ENCODE measurements at regions not wholly inside any gene's neighbourhood (a gene's known extent, or its start where the extent isn't known, plus 50 kb on each side); places are given as distances from the start of the nearest gene placed in this dataset.

GRCh38 chr6:56838965-56839364, 115.9 kb upstream of the BEND6 start:
- no peak for FAIRE-seq
- DNase-seq (ENCODE audit: insufficient read length, low spot score), result no peak
- TF ChIP-seq, protein P1, sequence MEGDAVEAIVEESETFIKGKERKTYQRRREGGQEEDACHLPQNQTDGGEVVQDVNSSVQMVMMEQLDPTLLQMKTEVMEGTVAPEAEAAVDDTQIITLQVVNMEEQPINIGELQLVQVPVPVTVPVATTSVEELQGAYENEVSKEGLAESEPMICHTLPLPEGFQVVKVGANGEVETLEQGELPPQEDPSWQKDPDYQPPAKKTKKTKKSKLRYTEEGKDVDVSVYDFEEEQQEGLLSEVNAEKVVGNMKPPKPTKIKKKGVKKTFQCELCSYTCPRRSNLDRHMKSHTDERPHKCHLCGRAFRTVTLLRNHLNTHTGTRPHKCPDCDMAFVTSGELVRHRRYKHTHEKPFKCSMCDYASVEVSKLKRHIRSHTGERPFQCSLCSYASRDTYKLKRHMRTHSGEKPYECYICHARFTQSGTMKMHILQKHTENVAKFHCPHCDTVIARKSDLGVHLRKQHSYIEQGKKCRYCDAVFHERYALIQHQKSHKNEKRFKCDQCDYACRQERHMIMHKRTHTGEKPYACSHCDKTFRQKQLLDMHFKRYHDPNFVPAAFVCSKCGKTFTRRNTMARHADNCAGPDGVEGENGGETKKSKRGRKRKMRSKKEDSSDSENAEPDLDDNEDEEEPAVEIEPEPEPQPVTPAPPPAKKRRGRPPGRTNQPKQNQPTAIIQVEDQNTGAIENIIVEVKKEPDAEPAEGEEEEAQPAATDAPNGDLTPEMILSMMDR (IDR thresholded peaks at IDR 0.05; ENCODE audit: insufficient read depth, missing control alignments), result no peak

DNA sequence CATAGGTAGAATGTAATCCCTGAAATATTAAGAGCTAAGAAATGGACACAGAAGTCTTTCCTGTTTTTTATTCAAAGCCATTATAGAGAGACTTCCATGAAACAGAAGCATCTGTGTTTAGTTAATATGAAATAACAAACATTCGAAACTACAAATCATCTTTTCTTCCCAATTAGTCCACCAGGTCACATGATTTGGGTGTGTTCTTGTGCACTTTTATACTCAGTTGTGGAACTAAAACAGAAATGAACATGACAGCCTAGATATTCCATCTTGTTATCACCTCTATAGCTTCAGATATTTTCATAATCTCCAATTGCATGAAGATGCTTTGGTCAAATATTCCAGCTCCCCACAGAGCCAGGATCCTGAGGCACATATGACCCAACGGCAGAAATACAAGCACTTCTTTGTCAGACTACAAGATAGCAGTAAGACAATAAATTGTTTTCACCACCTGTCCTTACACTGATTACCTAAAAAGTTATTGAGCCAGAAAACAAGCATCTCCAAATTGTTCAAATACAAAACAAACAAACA, 116.8 kb upstream of the BEND6 start:
- TF ChIP-seq, protein P1 (IDR thresholded peaks at IDR 0.05; ENCODE audit: insufficient read depth, missing control alignments), result no peak
- FAIRE-seq, result no peak

DNA sequence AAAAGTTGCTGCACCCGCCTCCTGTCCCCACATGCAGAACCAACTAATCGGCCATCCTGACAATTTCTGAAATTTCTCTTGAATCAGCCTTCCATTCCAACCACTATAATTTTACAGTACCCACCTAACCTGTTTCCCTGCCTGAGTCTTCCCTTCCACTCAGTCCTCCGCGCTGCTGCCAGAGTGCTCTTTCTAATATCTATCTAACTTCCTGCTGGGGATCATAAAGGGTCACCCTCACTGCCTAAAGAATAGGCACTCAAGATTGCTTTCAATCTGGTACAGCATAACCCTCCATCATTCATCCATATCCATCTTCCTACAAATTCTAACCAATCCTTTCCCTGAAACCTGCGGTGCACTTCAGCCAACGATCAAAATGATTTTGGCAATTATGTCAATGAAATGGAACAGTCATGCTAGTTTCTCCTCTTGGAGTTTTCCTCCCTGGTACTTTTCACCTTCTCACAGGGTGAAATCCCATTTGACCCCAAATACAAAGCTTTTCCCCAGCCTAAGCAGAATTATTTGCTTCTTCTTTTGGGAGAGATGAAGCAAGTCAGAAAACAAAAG, 117.5 kb upstream of the BEND6 start:
- TF ChIP-seq, protein P1 (IDR thresholded peaks at IDR 0.05; ENCODE audit: insufficient read depth, missing control alignments), result no peak
- FAIRE-seq (no peak), DNase-seq (ENCODE audit: insufficient read length, low spot score) (no peak)

More for the DNA sequence above, 116.8 kb upstream of the BEND6 start:
- DNase-seq (ENCODE audit: insufficient read length, low spot score), result no peak

DNA sequence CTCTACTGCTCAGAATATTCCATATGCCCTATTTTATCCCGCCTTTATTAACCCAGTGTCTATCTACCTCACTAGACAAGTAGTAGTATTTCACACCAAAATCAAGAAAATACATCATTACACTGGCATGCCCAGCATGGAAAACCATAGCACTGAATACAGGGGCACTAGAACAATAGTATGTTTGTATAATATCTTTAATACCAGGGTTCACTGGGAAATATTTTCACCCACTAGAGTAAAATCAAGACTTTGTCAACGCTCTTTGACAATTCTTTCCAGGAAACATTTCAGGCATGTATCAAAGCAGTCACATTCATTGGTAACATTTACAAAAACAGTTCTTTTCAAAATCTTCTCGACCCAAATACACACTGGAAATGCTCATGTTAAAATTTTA, 119.3 kb upstream of the BEND6 start:
- FAIRE-seq, result no peak
- no peak for DNase-seq (ENCODE audit: insufficient read length, low spot score)
- TF ChIP-seq, protein P1 (IDR thresholded peaks at IDR 0.05; ENCODE audit: insufficient read depth, missing control alignments), result no peak

DNA sequence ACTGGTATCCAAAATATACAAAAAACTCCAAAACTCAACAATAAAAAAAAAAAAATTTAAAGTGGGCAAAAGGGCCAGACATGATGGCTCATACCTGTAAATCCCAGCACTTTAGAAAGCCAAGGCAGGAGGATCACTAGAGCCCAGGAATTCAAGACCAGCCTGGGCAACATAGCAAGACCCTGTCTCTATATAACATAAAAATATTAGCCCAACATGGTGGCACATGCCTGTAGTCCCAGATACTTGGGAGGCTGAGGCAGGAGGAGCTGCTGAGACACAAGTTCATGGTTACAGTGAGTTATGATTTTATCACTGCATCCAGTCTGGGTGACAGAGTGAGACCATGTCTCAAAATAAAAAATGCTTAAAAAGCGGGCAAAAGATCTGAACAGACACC, 121.0 kb upstream of the BEND6 start:
- TF ChIP-seq, protein P1 (IDR thresholded peaks at IDR 0.05; ENCODE audit: insufficient read depth, missing control alignments), result no peak
- DNase-seq (ENCODE audit: insufficient read length, low spot score) (no peak), FAIRE-seq (no peak)

- TF ChIP-seq, protein P1 (IDR thresholded peaks at IDR 0.05; ENCODE audit: insufficient read depth, missing control alignments), result no peak
- no peak for DNase-seq (ENCODE audit: insufficient read length, low spot score)
- no peak for FAIRE-seq
Observed at GRCh38 chr6:56833127-56833791, 121.6 kb upstream of the BEND6 start.

- DNase-seq (ENCODE audit: insufficient read length, low spot score) (no peak), FAIRE-seq (no peak)
- TF ChIP-seq, protein P1 (IDR thresholded peaks at IDR 0.05; ENCODE audit: insufficient read depth, missing control alignments), result no peak
Observed at GRCh38 chr6:56832225-56832624, 122.7 kb upstream of the BEND6 start.
